ENCODE measurements at regions not wholly inside any gene's neighbourhood (a gene's known extent, or its start where the extent isn't known, plus 50 kb on each side); places are given as distances from the start of the nearest gene placed in this dataset.

- H2AFZ ChIP-seq (ENCODE audit: low read depth): no peak overlapping the region
- H3K4me2 ChIP-seq: no peak overlapping the region
- H3K9ac ChIP-seq: no peak overlapping the region
- H3K4me3 ChIP-seq (ENCODE audit: low read depth in 2 of 2, low read length in 1 of 2): no peak overlapping the region
- no peak overlapping the region for H3K27ac ChIP-seq (ENCODE audit: low read depth in 2 of 2, low read length in 1 of 2)
- H3K36me3 ChIP-seq (replicated peaks in 1 of 2; ENCODE audit: control insufficient read depth in 1 of 2, insufficient read depth in 2 of 2, low read length in 1 of 2): no peaks in the 10 kb centered on the region
- H3K27me3 ChIP-seq (ENCODE audit: insufficient read depth): no peaks in the 10 kb centered on the region
- no peaks in the 10 kb centered on the region for H3F3A ChIP-seq (replicated peaks; ENCODE audit: insufficient read depth)
- no peaks in the 10 kb centered on the region for H3K9me3 ChIP-seq
- DNase-seq: no peak
- no peak for TF ChIP-seq RAD21 (IDR thresholded peaks at IDR 0.05; ENCODE audit: low read length)
- TF ChIP-seq RCOR1 (IDR thresholded peaks at IDR 0.05; ENCODE audit: low read length): no peak
- no peak for TF ChIP-seq RXRA (IDR thresholded peaks at IDR 0.05; ENCODE audit: borderline replicate concordance, low read depth)
- no peak for TF ChIP-seq GATA2 (CRISPR knock-in tag; IDR thresholded peaks at IDR 0.05)
- no peak for TF ChIP-seq EP300 (IDR thresholded peaks at IDR 0.05; ENCODE audit: borderline replicate concordance in 1 of 2, low read depth in 1 of 2, low read length in 1 of 2)
- TF ChIP-seq NRF1 (IDR thresholded peaks at IDR 0.05; ENCODE audit: low read depth, low read length): no peak
- TF ChIP-seq FOXJ3 (CRISPR knock-in tag; IDR thresholded peaks at IDR 0.05): no peak
- TF ChIP-seq ELF1 (IDR thresholded peaks at IDR 0.05): no peak
- ChIA-PET POLR2A (no interaction called here), CTCF (no interaction called here)
- no peaks in the 10 kb centered on the region for H4K20me1 ChIP-seq (ENCODE audit: insufficient read depth)
- no peaks in the 10 kb centered on the region for H3K79me2 ChIP-seq (ENCODE audit: insufficient read depth)
- H3K4me1 ChIP-seq (ENCODE audit: control insufficient read depth in 1 of 2, insufficient read depth in 2 of 2, low read depth in 1 of 2, low read length in 1 of 2): no peaks in the 10 kb centered on the region; a peak in 2 of 4 replicates
- H3K9me2 ChIP-seq: no peaks in the 10 kb centered on the region; the same call in 1 of the 2 replicates
- 18% methylated on average over 2 of the region's 2 CpGs for WGBS (ENCODE audit: low lambda C conversion rate)
Observed at GRCh38 chr2:142621287-142621686, 256.2 kb upstream of the KYNU start.

DNA sequence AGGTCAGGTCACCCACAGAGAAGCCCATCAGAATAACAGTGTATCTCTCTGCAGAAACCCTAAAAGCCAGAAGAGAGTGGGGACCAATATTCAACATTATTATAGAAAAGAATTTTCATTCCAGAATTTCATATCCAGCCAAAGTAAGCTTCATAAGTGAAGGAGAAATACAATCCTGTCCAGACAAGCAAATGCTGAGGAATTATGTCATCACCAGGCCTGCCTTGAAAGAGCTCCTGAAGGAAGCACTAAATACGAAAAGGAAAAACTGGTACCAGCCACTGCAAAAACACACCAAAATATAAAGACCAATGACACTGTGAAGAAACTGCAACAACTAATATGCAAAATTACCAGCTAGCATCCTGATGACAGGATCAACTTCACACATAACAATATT lies 260.0 kb upstream of the KYNU start:
- no peaks in the 10 kb centered on the region; the same call in 1 of the 2 replicates for H3K9me2 ChIP-seq
- POLR2A ChIA-PET: no interaction called here
- H3K4me2 ChIP-seq: no peak overlapping the region
- H3K9me3 ChIP-seq: no peaks in the 10 kb centered on the region
- WGBS (ENCODE audit: low lambda C conversion rate): 59% methylated on average over 1 of the region's 1 CpG
- H3K36me3 ChIP-seq (replicated peaks in 1 of 2; ENCODE audit: control insufficient read depth in 1 of 2, insufficient read depth in 2 of 2, low read length in 1 of 2): no peaks in the 10 kb centered on the region
- H3K79me2 ChIP-seq (ENCODE audit: insufficient read depth): no peaks in the 10 kb centered on the region
- no peaks in the 10 kb centered on the region; a peak in 1 of 4 replicates for H3K4me1 ChIP-seq (ENCODE audit: control insufficient read depth in 1 of 2, insufficient read depth in 2 of 2, low read depth in 1 of 2, low read length in 1 of 2)
- DNase-seq: no peak
- no peak overlapping the region for H3K9ac ChIP-seq
- H4K20me1 ChIP-seq (ENCODE audit: insufficient read depth): no peaks in the 10 kb centered on the region
- CTCF ChIA-PET: no interaction called here
- no peaks in the 10 kb centered on the region for H3K27me3 ChIP-seq (ENCODE audit: insufficient read depth)
- H3K4me3 ChIP-seq (ENCODE audit: low read depth in 2 of 2, low read length in 1 of 2): no peak overlapping the region
- no peak for TF ChIP-seq POLR2AphosphoS5 (IDR thresholded peaks at IDR 0.05; ENCODE audit: low read depth, low read length)
- TF ChIP-seq IRF3 (IDR thresholded peaks at IDR 0.05; ENCODE audit: low read depth, low read length): no peak
- no peak for TF ChIP-seq GATA2 (CRISPR knock-in tag; IDR thresholded peaks at IDR 0.05)
- TF ChIP-seq EP300 (IDR thresholded peaks at IDR 0.05; ENCODE audit: borderline replicate concordance in 1 of 2, low read depth in 1 of 2, low read length in 1 of 2): no peak
- TF ChIP-seq JUND (IDR thresholded peaks at IDR 0.05): no peak
- TF ChIP-seq, protein P1, sequence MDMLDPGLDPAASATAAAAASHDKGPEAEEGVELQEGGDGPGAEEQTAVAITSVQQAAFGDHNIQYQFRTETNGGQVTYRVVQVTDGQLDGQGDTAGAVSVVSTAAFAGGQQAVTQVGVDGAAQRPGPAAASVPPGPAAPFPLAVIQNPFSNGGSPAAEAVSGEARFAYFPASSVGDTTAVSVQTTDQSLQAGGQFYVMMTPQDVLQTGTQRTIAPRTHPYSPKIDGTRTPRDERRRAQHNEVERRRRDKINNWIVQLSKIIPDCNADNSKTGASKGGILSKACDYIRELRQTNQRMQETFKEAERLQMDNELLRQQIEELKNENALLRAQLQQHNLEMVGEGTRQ (IDR thresholded peaks at IDR 0.05; ENCODE audit: borderline replicate concordance, low read depth, low read length): no peak
- TF ChIP-seq ELF1 (IDR thresholded peaks at IDR 0.05): no peak
- H3K27ac ChIP-seq (ENCODE audit: low read depth in 2 of 2, low read length in 1 of 2): no peak overlapping the region
- no peak overlapping the region for H2AFZ ChIP-seq (ENCODE audit: low read depth)
- H3F3A ChIP-seq (replicated peaks; ENCODE audit: insufficient read depth): no peaks in the 10 kb centered on the region
